ENCODE measurements at regions not wholly inside any gene's neighbourhood (a gene's known extent, or its start where the extent isn't known, plus 50 kb on each side); places are given as distances from the start of the nearest gene placed in this dataset.

DNA sequence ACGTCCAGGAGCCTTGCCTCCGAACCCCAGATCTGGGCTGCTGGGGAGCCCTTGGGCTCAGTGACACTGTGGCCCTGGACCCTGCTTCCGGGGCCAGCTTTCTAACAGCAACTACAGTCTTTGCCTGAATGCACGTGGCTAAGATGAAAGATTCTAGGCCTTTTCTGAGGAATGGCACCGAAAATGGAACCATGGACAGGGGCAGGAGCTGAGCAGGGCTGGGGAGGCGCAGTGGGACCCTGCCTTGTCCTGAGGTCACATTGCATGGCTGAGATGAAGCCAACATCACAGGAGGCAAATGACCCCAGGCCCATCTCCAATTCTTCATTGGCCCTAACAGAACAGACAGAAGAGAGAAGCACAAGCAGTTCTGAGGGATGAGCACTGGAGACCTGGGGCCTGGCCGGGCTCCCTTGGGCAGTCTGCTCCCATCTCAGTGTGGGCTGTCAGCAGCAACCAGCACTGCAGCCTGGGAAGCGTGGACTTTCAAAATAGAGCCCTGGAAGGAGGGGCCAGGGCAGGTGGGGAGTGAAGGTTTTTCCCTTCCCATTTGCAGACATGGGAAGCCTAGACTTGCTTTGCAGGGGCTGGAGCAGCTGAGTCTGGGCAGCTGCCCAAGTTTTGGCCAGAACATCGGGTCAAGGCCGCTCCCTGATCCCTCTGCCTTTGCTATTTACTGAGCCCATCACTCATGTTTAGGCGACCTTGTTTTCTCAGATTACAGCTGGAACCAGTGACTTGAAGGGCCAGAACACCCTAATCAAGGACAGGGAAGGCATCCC is 114.4 kb upstream of the TCERG1L start:
- no peaks in the 10 kb centered on the region for H3F3A ChIP-seq (ENCODE audit: low read length, unreplicated experiment)
- intact Hi-C loops (cut with micrococcal nuclease), result no loop called here
- H3K9ac ChIP-seq (ENCODE audit: low read length), result no peak overlapping the region
- H2AFZ ChIP-seq (ENCODE audit: low read length), result no peak overlapping the region
- TF ChIP-seq EZH2 (IDR thresholded peaks at IDR 0.05; ENCODE audit: low read length, unreplicated experiment) (no peak), EZH2phosphoT487 (IDR thresholded peaks at IDR 0.05; ENCODE audit: borderline replicate concordance, low read length) (no peak)
- TF ChIP-seq, protein P1, sequence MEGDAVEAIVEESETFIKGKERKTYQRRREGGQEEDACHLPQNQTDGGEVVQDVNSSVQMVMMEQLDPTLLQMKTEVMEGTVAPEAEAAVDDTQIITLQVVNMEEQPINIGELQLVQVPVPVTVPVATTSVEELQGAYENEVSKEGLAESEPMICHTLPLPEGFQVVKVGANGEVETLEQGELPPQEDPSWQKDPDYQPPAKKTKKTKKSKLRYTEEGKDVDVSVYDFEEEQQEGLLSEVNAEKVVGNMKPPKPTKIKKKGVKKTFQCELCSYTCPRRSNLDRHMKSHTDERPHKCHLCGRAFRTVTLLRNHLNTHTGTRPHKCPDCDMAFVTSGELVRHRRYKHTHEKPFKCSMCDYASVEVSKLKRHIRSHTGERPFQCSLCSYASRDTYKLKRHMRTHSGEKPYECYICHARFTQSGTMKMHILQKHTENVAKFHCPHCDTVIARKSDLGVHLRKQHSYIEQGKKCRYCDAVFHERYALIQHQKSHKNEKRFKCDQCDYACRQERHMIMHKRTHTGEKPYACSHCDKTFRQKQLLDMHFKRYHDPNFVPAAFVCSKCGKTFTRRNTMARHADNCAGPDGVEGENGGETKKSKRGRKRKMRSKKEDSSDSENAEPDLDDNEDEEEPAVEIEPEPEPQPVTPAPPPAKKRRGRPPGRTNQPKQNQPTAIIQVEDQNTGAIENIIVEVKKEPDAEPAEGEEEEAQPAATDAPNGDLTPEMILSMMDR (conservative IDR thresholded peaks at IDR 0.05; ENCODE audit: low read depth, low read length), result no peak
- CTCF ChIA-PET, result no interaction called here
- no peak overlapping the region for H3K4me3 ChIP-seq (ENCODE audit: low read length)
- H3K36me3 ChIP-seq (ENCODE audit: low read depth, low read length), result no peaks in the 10 kb centered on the region
- DNase-seq (no peak), ATAC-seq (no peak)
- H3K4me2 ChIP-seq (ENCODE audit: low read length), result no peak overlapping the region
- no TSS peak for BruUV-seq (replicated peaks)
- POLR2A ChIA-PET (ENCODE audit: unreplicated experiment), result no interaction called here
- H3K79me2 ChIP-seq (ENCODE audit: low read length), result no peaks in the 10 kb centered on the region
- H3K27ac ChIP-seq (ENCODE audit: low read length), result no peak overlapping the region
- H4K20me1 ChIP-seq (ENCODE audit: low read length), result no peaks in the 10 kb centered on the region
- no peaks in the 10 kb centered on the region for H3K9me3 ChIP-seq (ENCODE audit: low read length)
- H3K4me1 ChIP-seq (ENCODE audit: insufficient read depth, low read length), result no peaks in the 10 kb centered on the region
- H3K9me2 ChIP-seq (replicated peaks; ENCODE audit: low read length), result no peaks in the 10 kb centered on the region
- peaks cover 17% of the 10 kb centered on the region for H3K27me3 ChIP-seq (ENCODE audit: low read length)

DNA sequence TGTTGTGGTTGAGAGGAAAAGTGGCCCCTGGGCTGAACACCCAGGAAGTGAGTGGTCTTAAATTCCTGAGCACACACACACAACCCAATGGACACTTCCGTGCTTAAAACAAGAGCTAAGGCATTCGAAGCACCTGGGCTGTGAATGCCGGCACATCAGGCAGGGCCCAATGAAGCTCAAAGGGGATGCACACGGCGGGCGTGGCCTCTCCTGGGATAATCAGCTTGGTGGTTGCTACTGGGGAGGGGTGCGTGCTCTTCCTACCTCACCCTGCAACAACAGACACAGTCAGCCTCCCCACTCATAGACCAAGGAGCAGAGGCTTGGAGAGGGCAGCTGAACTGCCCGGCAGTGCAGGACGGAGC is 115.0 kb upstream of the TCERG1L start:
- no peak for TF ChIP-seq EZH2 (IDR thresholded peaks at IDR 0.05; ENCODE audit: low read length, unreplicated experiment)
- TF ChIP-seq EZH2phosphoT487 (IDR thresholded peaks at IDR 0.05; ENCODE audit: borderline replicate concordance, low read length), result no peak
- TF ChIP-seq, protein P1 (conservative IDR thresholded peaks at IDR 0.05; ENCODE audit: low read depth, low read length), result no peak
- DNase-seq (no peak), ATAC-seq (no peak)
- Histone ChIP-seq H3K27ac (ENCODE audit: low read length) (no peak overlapping the region), H3K27me3 (ENCODE audit: low read length) (peaks cover 23% of the 10 kb centered on the region), H3K4me2 (ENCODE audit: low read length) (no peak overlapping the region), H3K4me1 (ENCODE audit: insufficient read depth, low read length) (no peaks in the 10 kb centered on the region), H4K20me1 (ENCODE audit: low read length) (no peaks in the 10 kb centered on the region), H3K9ac (ENCODE audit: low read length) (no peak overlapping the region), H3K4me3 (ENCODE audit: low read length) (no peak overlapping the region), H3K36me3 (ENCODE audit: low read depth, low read length) (no peaks in the 10 kb centered on the region), H3F3A (ENCODE audit: low read length, unreplicated experiment) (no peaks in the 10 kb centered on the region), H2AFZ (ENCODE audit: low read length) (no peak overlapping the region), H3K9me3 (ENCODE audit: low read length) (no peaks in the 10 kb centered on the region), H3K79me2 (ENCODE audit: low read length) (no peaks in the 10 kb centered on the region), H3K9me2 (replicated peaks; ENCODE audit: low read length) (no peaks in the 10 kb centered on the region)
- intact Hi-C loops (cut with micrococcal nuclease), result no loop called here
- ChIA-PET POLR2A (ENCODE audit: unreplicated experiment) (no interaction called here), CTCF (no interaction called here)
- BruUV-seq (replicated peaks), result no TSS peak

DNA sequence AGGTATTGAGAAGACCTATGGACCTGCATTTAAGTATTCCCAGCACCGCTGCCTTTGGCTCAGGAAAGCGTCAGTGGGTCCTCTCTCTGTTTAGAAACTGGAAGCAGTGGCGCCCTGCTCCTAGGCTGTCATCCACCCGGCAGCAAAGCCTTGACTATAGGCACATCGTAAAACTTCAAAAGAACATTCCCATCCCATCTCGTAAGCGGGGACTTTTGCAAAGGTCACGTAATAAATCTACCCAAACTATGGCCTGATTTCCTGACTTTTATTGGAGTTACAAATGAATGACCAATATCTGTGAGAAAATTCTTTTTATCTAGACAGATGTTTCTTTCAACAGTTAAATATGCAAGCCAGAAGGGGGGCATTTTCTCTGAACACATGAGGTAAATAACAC is 115.8 kb upstream of the TCERG1L start:
- BruUV-seq (replicated peaks), result no TSS peak
- DNase-seq, result no peak
- intact Hi-C loops (cut with micrococcal nuclease), result no loop called here

More for the DNA sequence above, 115.8 kb upstream of the TCERG1L start:
- Histone ChIP-seq H3K4me3 (ENCODE audit: low read length) (no peak overlapping the region), H3K4me2 (ENCODE audit: low read length) (no peak overlapping the region), H3K4me1 (ENCODE audit: insufficient read depth, low read length) (no peaks in the 10 kb centered on the region), H2AFZ (ENCODE audit: low read length) (no peak overlapping the region), H3F3A (ENCODE audit: low read length, unreplicated experiment) (no peaks in the 10 kb centered on the region), H3K9ac (ENCODE audit: low read length) (no peak overlapping the region), H3K27me3 (ENCODE audit: low read length) (peaks cover 29% of the 10 kb centered on the region), H3K9me2 (replicated peaks; ENCODE audit: low read length) (no peaks in the 10 kb centered on the region), H4K20me1 (ENCODE audit: low read length) (no peaks in the 10 kb centered on the region), H3K79me2 (ENCODE audit: low read length) (no peaks in the 10 kb centered on the region), H3K36me3 (ENCODE audit: low read depth, low read length) (no peaks in the 10 kb centered on the region), H3K27ac (ENCODE audit: low read length) (no peak overlapping the region), H3K9me3 (ENCODE audit: low read length) (no peaks in the 10 kb centered on the region)
- ChIA-PET POLR2A (ENCODE audit: unreplicated experiment) (no interaction called here), CTCF (no interaction called here)
- TF ChIP-seq, protein P1 (conservative IDR thresholded peaks at IDR 0.05; ENCODE audit: low read depth, low read length), result no peak
- no peak for TF ChIP-seq EZH2phosphoT487 (IDR thresholded peaks at IDR 0.05; ENCODE audit: borderline replicate concordance, low read length)
- no peak for TF ChIP-seq EZH2 (IDR thresholded peaks at IDR 0.05; ENCODE audit: low read length, unreplicated experiment)
- ATAC-seq, result no peak
